ENCODE measurements at regions not wholly inside any gene's neighbourhood (a gene's known extent, or its start where the extent isn't known, plus 50 kb on each side); places are given as distances from the start of the nearest gene placed in this dataset.

- TF ChIP-seq CTCF (IDR thresholded peaks at IDR 0.05; ENCODE audit: low read length) (no peak), EZH2 (optimal IDR thresholded peaks at IDR 0.05; ENCODE audit: low read depth, low read length) (no peak), EZH2phosphoT487 (IDR thresholded peaks at IDR 0.05; ENCODE audit: low read length) (no peak)
Observed at GRCh38 chr17:34076743-34077631, 178.1 kb upstream of the CCL2 start.

Measured in MM.1S (cell line).